Suprapubic skin (tissue), 4 donors: ENCODE measurements at regions not wholly inside any gene's neighbourhood (a gene's known extent, or its start where the extent isn't known, plus 50 kb on each side); places are given as distances from the start of the nearest gene placed in this dataset.

ENCODE experiments used
- DNase-seq, 2 donors: peaks; one replicate each; pipeline ENCODE4 v3.0.0-alpha.2; 2019; ENCODE audit warnings: low spot score in 2 of 2
- H3K27ac ChIP-seq: fragments of 200-600 bp; sonication (generic); one replicate; pipeline ENCODE4 v1.5.1; 2019
- H3K27me3 ChIP-seq: fragments of 200-600 bp; sonication (generic); one replicate; pipeline ENCODE4 v1.5.1; 2019
- H3K36me3 ChIP-seq: fragments of 200-600 bp; sonication (generic); one replicate; pipeline ENCODE4 v1.5.1; 2019
- H3K4me1 ChIP-seq: fragments of 200-600 bp; sonication (generic); one replicate; pipeline ENCODE4 v1.5.1; 2019
- H3K4me3 ChIP-seq: fragments of 200-600 bp; sonication (generic); one replicate; pipeline ENCODE4 v1.5.1; 2019; ENCODE audit warnings: mild to moderate bottlenecking
- H3K9me3 ChIP-seq: fragments of 200-600 bp; sonication (generic); one replicate; pipeline ENCODE4 v1.5.1; 2019
- CTCF ChIP-seq, 2 donors: fragments of 200-600 bp in 1 of 2; fragments of 450-650 bp in 1 of 2; sonication (generic) in 1 of 2; IDR thresholded peaks; one replicate each; pipeline ENCODE4 v1.5.1; 2016 to 2019; ENCODE audit warnings: antibody characterized with exemption in 2 of 2, mild to moderate bottlenecking in 1 of 2, moderate library complexity in 1 of 2
- EP300 ChIP-seq: sonication (generic); formaldehyde crosslinking; IDR thresholded peaks from one replicate; pipeline ENCODE4 v1.6.1; 2017; ENCODE audit warnings: antibody characterized with exemption
- POLR2A ChIP-seq, 2 donors: fragments of 450-650 bp; IDR thresholded peaks; one replicate each; pipeline ENCODE4 v1.6.1; 2017; ENCODE audit warnings: antibody characterized with exemption in 2 of 2, mild to moderate bottlenecking in 2 of 2, moderate library complexity in 2 of 2
- POLR2AphosphoS5 ChIP-seq, 3 donors: sonication (generic); formaldehyde crosslinking; IDR thresholded peaks; one replicate each; pipeline ENCODE4 v1.6.1; 2017; ENCODE audit warnings: antibody characterized with exemption in 3 of 3
- WGBS: methylation state at CpG from one replicate; pipeline ENCODE4 v1.1.5; 2018; 5-methylcytosine and 5-hydroxymethylcytosine counted together

GRCh38 chr2:43171789-43172188, 54.6 kb downstream of the ZFP36L2 start:
- H3K36me3 ChIP-seq: no peaks in the 10 kb centered on the region
- H3K4me3 ChIP-seq: no peak overlapping the region
- H3K9me3 ChIP-seq: peaks cover 12% of the 10 kb centered on the region
- no peak overlapping the region for H3K27ac ChIP-seq
- H3K4me1 ChIP-seq: peaks cover 32% of the 10 kb centered on the region
- no peaks in the 10 kb centered on the region for H3K27me3 ChIP-seq
- TF ChIP-seq POLR2A (IDR thresholded peaks at IDR 0.05): no peak
- no peak for TF ChIP-seq EP300
- no peak for TF ChIP-seq POLR2AphosphoS5 (IDR thresholded peaks at IDR 0.05)
- TF ChIP-seq CTCF (IDR thresholded peaks at IDR 0.05): no peak
- no peak for DNase-seq
- WGBS: 70% methylated on average over 1 of the region's 1 CpG

GRCh38 chr2:43170405-43171105, 55.9 kb downstream of the ZFP36L2 start:
- Histone ChIP-seq H3K4me3 (no peak overlapping the region), H3K4me1 (peaks cover 32% of the 10 kb centered on the region), H3K36me3 (no peaks in the 10 kb centered on the region), H3K27me3 (no peaks in the 10 kb centered on the region), H3K27ac (no peak overlapping the region), H3K9me3 (peaks cover 8% of the 10 kb centered on the region)
- WGBS: 80% methylated on average over 18 of the region's 21 CpGs
- no peak for DNase-seq
- no peak for TF ChIP-seq CTCF (IDR thresholded peaks at IDR 0.05)
- TF ChIP-seq POLR2A (IDR thresholded peaks at IDR 0.05): no peak
- TF ChIP-seq EP300: no peak
- TF ChIP-seq POLR2AphosphoS5 (IDR thresholded peaks at IDR 0.05): no peak

DNA sequence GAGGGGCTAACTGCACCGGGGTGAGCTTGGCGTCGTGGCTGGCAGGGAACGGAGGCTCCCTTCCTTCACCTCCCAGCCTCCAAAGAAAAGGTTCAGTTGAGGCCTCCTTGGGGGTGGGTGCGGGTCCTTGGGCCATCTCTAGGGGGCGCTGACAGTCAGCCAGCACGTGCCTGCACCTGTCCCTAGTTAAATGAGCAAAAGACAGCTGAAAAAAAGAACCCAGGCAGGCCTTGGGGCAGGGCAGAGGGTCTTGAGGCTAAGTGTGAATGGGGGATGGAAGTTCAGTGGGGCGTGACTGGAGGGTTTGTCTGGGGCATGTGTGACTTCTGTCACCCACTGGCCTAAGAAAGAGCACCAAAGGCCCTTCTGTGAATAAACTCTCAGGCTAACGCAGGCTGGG, 56.4 kb downstream of the ZFP36L2 start:
- Histone ChIP-seq H3K4me1 (peaks cover 30% of the 10 kb centered on the region), H3K36me3 (no peaks in the 10 kb centered on the region), H3K4me3 (no peak overlapping the region), H3K9me3 (peaks cover 3% of the 10 kb centered on the region), H3K27me3 (no peaks in the 10 kb centered on the region), H3K27ac (peak overlapping the region; percentile 38)
- 59% methylated on average over 9 of the region's 9 CpGs for WGBS
- no peak for DNase-seq
- no peak for TF ChIP-seq POLR2A (IDR thresholded peaks at IDR 0.05)
- TF ChIP-seq POLR2AphosphoS5 (IDR thresholded peaks at IDR 0.05): no peak
- TF ChIP-seq EP300: no peak
- TF ChIP-seq CTCF (IDR thresholded peaks at IDR 0.05): peak in 1 of 2 donors; percentile 46

DNA sequence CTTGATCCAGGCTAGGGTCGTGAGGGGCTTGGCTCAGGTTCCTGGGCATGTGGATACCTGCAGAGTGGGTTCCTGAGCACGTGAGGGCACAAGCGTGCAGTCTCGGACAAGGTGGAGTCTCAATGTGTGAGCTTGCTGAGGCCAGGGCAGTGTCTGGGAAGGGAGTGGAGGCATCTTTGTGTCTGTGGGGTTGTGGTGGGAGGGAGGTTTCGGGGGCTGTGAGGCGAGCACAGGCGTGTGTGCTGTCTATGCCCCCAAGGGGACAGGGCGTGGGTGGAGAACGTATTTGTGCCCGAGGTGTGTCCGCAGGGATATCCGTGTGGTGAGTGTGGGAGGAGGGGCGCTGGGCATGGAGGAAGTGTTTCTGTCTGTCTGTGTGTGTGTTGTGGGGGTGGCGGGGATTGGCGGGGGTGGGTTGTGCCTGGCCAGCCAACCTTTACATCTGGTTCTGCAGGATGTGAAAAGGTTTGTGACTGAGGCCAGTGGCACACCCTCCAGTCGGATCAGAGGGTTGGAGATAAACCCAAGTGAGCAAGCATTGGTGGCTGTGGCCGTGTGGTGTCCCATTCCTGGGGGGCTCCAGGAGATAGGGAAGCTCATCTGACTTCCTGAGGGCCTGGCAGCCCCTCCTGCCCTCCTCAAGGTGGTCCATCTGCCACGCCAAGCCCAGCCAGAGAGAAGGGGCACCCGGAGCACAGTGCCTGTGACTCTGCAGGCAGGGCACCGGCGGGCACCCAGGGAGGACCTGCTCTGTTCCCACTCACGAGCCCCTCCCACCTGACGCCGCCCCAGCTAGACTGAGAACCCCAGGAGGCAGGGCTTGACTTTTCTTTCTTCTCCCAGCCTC, 57.1 kb downstream of the ZFP36L2 start:
- WGBS: 54% methylated on average over 22 of the region's 24 CpGs
- Histone ChIP-seq H3K9me3 (no peaks in the 10 kb centered on the region), H3K4me1 (peaks cover 29% of the 10 kb centered on the region), H3K36me3 (no peaks in the 10 kb centered on the region), H3K27me3 (no peaks in the 10 kb centered on the region), H3K4me3 (no peak overlapping the region), H3K27ac (peak overlapping the region; percentile 38)
- peak in 1 of 2 donors; percentile 76 for DNase-seq
- no peak for TF ChIP-seq CTCF (IDR thresholded peaks at IDR 0.05)
- TF ChIP-seq POLR2A (IDR thresholded peaks at IDR 0.05): no peak
- TF ChIP-seq EP300: no peak
- no peak for TF ChIP-seq POLR2AphosphoS5 (IDR thresholded peaks at IDR 0.05)

DNA sequence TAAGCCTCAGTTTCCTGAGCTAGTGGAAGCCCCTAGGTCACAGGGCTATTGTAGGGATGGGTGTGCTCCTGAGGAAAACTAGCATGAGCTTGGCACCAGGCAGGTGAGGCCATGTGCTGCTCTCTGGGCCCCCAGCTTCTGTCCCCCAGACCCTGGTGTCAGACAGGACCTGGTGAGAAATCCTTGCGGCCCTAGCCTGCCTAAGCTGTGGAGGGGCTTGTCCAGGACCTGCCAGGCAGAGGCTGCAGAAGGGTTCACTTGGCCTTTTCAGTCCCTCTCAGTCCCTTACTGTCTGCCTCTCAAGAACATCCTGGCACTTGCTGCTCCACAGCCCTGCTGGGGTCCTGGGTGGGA, 58.4 kb downstream of the ZFP36L2 start:
- peak overlapping the region; percentile 25 for H3K27ac ChIP-seq
- H3K4me3 ChIP-seq: no peak overlapping the region
- H3K27me3 ChIP-seq: no peaks in the 10 kb centered on the region
- no peaks in the 10 kb centered on the region for H3K36me3 ChIP-seq
- no CpG with 5 or more reads among the region's 1 CpG for WGBS
- H3K9me3 ChIP-seq: no peaks in the 10 kb centered on the region
- TF ChIP-seq CTCF (IDR thresholded peaks at IDR 0.05): no peak
- TF ChIP-seq POLR2AphosphoS5 (IDR thresholded peaks at IDR 0.05): no peak
- TF ChIP-seq EP300: no peak
- TF ChIP-seq POLR2A (IDR thresholded peaks at IDR 0.05): no peak
- DNase-seq: no peak
- peaks cover 39% of the 10 kb centered on the region for H3K4me1 ChIP-seq
